ENCODE measurements at regions not wholly inside any gene's neighbourhood (a gene's known extent, or its start where the extent isn't known, plus 50 kb on each side); places are given as distances from the start of the nearest gene placed in this dataset.

DNA sequence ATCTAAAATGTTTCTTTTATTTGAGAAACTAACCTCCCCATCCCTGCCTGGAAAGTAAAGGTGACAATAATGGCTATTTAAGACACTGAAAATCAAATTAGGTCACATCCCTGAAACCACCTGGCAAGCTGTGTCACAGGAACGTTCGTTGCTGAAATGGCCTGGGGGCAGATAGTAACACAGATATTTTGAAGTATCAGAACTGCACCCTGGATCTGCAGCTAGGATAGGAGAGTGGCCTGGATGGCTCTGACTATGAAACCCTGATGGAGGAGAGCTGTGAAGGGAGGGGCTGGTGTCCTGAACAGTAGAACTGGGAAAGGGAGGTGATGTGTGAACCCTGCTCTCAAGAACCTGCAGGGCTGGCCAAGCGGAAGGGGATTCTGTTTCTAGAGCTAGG is 648.3 kb upstream of the CFAP20DC start:
- no peak for DNase-seq
- H3K36me3 ChIP-seq (ENCODE audit: control insufficient read depth in 3 of 3, insufficient read depth in 2 of 3, low read depth in 1 of 3, low read length in 3 of 3), result no peaks in the 10 kb centered on the region
- WGBS, 3 donors, result 77 to 83% (median 80%) methylated on average over 3 of the region's 3 CpGs
- peaks cover 0 to 5% of the 10 kb centered on the region in 2 donors for H3K9me3 ChIP-seq (ENCODE audit: control insufficient read depth in 2 of 2, insufficient read depth in 1 of 2, low read depth in 1 of 2, low read length in 1 of 2)
- no peak overlapping the region for H3K4me3 ChIP-seq (ENCODE audit: low read depth in 1 of 3, low read length in 3 of 3)
- no peaks in the 10 kb centered on the region for H3K4me1 ChIP-seq (ENCODE audit: control insufficient read depth in 3 of 3, insufficient read depth in 2 of 3, low read depth in 1 of 3, low read length in 2 of 3)
- H3K27me3 ChIP-seq (ENCODE audit: control insufficient read depth in 3 of 3, insufficient read depth in 3 of 3, low read length in 3 of 3), result no peaks in the 10 kb centered on the region
- no peak for FAIRE-seq
- no peak overlapping the region for H3K27ac ChIP-seq (ENCODE audit: low read depth in 1 of 3, low read length in 2 of 3)

DNA sequence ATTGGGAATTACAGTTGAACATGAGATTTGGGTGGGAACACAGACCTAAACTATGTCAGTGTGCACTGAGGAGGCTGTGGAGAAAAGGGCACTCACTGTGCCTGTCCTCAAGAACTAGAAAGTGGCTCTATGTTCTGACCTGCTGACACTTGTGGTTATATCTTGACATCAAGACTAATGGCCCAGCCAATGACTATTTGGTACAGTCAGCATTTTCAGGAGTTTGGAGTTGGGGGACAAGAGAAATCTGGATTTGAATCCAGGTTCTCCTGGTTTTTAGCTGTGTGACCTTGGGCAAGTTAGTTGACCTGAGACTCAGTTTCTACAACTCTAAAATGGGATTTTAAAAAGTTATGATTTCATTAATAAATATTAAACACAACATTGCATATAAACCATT is 647.0 kb upstream of the CFAP20DC start:
- H3K27me3 ChIP-seq (ENCODE audit: control insufficient read depth in 3 of 3, insufficient read depth in 3 of 3, low read length in 3 of 3), result no peaks in the 10 kb centered on the region
- no peaks in the 10 kb centered on the region for H3K36me3 ChIP-seq (ENCODE audit: control insufficient read depth in 3 of 3, insufficient read depth in 2 of 3, low read depth in 1 of 3, low read length in 3 of 3)
- DNase-seq (no peak), FAIRE-seq (no peak)
- peaks cover 0 to 5% of the 10 kb centered on the region in 2 donors for H3K9me3 ChIP-seq (ENCODE audit: control insufficient read depth in 2 of 2, insufficient read depth in 1 of 2, low read depth in 1 of 2, low read length in 1 of 2)
- no peak overlapping the region for H3K27ac ChIP-seq (ENCODE audit: low read depth in 1 of 3, low read length in 2 of 3)
- no peaks in the 10 kb centered on the region for H3K4me1 ChIP-seq (ENCODE audit: control insufficient read depth in 3 of 3, insufficient read depth in 2 of 3, low read depth in 1 of 3, low read length in 2 of 3)
- H3K4me3 ChIP-seq (ENCODE audit: low read depth in 1 of 3, low read length in 3 of 3), result no peak overlapping the region

DNA sequence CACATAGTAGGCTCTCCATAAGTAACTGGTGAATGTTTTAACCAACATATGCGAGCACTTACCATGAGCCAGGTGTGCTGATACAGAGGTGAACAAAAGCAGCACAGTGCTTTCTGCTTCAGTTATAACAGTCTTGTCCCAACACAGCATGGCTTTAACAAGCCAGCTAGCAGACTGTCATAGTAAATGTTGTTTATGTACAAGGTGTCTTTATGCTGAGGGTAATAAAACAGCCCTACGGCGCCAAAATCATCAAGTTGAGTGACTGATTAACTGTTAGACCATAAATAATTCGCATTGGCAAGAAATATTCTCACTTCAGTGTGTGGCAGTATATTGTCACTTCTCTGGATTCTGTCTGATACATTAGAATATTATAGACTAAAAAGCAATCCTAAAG is 646.0 kb upstream of the CFAP20DC start:
- no peaks in the 10 kb centered on the region for H3K4me1 ChIP-seq (ENCODE audit: control insufficient read depth in 3 of 3, insufficient read depth in 2 of 3, low read depth in 1 of 3, low read length in 2 of 3)
- H3K27me3 ChIP-seq (ENCODE audit: control insufficient read depth in 3 of 3, insufficient read depth in 3 of 3, low read length in 3 of 3), result no peaks in the 10 kb centered on the region
- H3K27ac ChIP-seq (ENCODE audit: low read depth in 1 of 3, low read length in 2 of 3), result no peak overlapping the region
- no peak overlapping the region for H3K4me3 ChIP-seq (ENCODE audit: low read depth in 1 of 3, low read length in 3 of 3)
- FAIRE-seq (no peak), DNase-seq (peak; percentile 6 to 17)
- peaks cover 0 to 5% of the 10 kb centered on the region in 2 donors for H3K9me3 ChIP-seq (ENCODE audit: control insufficient read depth in 2 of 2, insufficient read depth in 1 of 2, low read depth in 1 of 2, low read length in 1 of 2)
- 17 to 66% (median 27%) methylated on average over 4 of the region's 4 CpGs for WGBS, 3 donors
- H3K36me3 ChIP-seq (ENCODE audit: control insufficient read depth in 3 of 3, insufficient read depth in 2 of 3, low read depth in 1 of 3, low read length in 3 of 3), result no peaks in the 10 kb centered on the region

DNA sequence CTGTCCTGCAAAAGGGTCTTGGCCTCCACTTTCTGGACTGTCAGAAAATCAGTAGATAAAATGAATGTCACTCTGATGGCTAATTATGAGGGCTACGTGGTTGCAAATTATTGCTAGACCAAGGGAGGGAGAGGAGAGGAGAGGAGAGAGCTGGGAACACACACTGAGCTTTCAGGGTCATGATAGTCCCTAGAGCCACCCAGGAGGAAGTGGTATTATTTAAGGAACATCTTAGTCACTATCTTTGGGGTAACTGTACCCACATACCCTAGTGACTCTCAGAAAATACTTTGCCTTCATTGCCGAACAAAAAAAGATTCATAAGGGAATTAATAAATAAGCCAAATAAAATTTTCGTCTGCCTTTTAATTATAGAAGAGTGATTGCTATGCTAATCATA is 642.3 kb upstream of the CFAP20DC start:
- WGBS, 3 donors, result 48 to 56% (median 50%) methylated on average over 3 of the region's 3 CpGs
- Histone ChIP-seq H3K27ac (ENCODE audit: low read depth in 1 of 3, low read length in 2 of 3) (no peak overlapping the region), H3K27me3 (ENCODE audit: control insufficient read depth in 3 of 3, insufficient read depth in 3 of 3, low read length in 3 of 3) (no peaks in the 10 kb centered on the region), H3K9me3 (ENCODE audit: control insufficient read depth in 2 of 2, insufficient read depth in 1 of 2, low read depth in 1 of 2, low read length in 1 of 2) (peaks cover 0 to 5% of the 10 kb centered on the region in 2 donors), H3K4me1 (ENCODE audit: control insufficient read depth in 3 of 3, insufficient read depth in 2 of 3, low read depth in 1 of 3, low read length in 2 of 3) (no peaks in the 10 kb centered on the region), H3K36me3 (ENCODE audit: control insufficient read depth in 3 of 3, insufficient read depth in 2 of 3, low read depth in 1 of 3, low read length in 3 of 3) (no peaks in the 10 kb centered on the region), H3K4me3 (ENCODE audit: low read depth in 1 of 3, low read length in 3 of 3) (no peak overlapping the region)
- no peak for DNase-seq
- no peak for FAIRE-seq

DNA sequence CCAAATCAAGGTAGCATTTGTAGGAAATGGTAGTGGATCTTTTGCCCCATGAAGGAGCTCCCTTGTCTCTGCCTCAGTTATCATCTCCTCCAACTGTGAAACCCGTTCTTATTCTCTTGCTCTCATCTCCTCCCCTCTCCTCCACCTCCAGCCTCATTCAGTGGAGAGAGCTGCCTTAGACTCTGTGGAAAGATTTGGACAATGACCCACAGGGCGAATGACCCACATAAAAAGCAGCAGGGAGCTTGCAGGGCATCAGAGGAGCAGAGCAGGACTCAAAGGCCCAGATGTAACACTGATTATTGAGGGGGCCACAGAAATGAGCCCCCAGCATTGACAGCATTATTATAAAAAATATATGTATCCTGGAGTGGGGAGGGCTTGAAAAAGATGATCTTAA is 641.1 kb upstream of the CFAP20DC start:
- no peaks in the 10 kb centered on the region for H3K36me3 ChIP-seq (ENCODE audit: control insufficient read depth in 3 of 3, insufficient read depth in 2 of 3, low read depth in 1 of 3, low read length in 3 of 3)
- no peaks in the 10 kb centered on the region for H3K4me1 ChIP-seq (ENCODE audit: control insufficient read depth in 3 of 3, insufficient read depth in 2 of 3, low read depth in 1 of 3, low read length in 2 of 3)
- no peak for FAIRE-seq
- DNase-seq, result no peak
- no peaks in the 10 kb centered on the region for H3K27me3 ChIP-seq (ENCODE audit: control insufficient read depth in 3 of 3, insufficient read depth in 3 of 3, low read length in 3 of 3)
- WGBS, 3 donors, result 73 to 81% (median 78%) methylated on average over 2 of the region's 2 CpGs
- H3K9me3 ChIP-seq (ENCODE audit: control insufficient read depth in 2 of 2, insufficient read depth in 1 of 2, low read depth in 1 of 2, low read length in 1 of 2), result no peaks in the 10 kb centered on the region
- H3K27ac ChIP-seq (ENCODE audit: low read depth in 1 of 3, low read length in 2 of 3), result no peak overlapping the region
- no peak overlapping the region for H3K4me3 ChIP-seq (ENCODE audit: low read depth in 1 of 3, low read length in 3 of 3)

DNA sequence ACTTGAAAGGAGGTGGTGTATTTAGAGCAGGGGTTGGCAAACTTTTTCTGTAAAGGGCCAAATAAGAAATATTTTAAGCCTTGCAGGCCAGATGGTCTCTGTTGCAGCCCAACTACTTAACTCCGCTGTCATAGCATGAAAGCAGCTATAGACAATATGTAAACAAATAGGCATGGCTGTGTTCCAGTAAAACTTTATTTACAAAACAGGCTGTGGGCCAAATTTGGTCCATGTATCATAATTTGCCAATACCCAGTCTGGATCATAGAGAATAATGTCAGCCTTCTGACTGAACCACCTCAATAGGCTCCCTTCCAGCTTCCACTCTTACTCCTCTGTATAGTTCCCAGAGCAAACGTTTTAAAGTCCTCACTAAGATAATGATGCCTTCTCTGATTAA is 638.8 kb upstream of the CFAP20DC start:
- H3K36me3 ChIP-seq (ENCODE audit: control insufficient read depth in 3 of 3, insufficient read depth in 2 of 3, low read depth in 1 of 3, low read length in 3 of 3), result no peaks in the 10 kb centered on the region
- no peak overlapping the region for H3K27ac ChIP-seq (ENCODE audit: low read depth in 1 of 3, low read length in 2 of 3)
- H3K27me3 ChIP-seq (ENCODE audit: control insufficient read depth in 3 of 3, insufficient read depth in 3 of 3, low read length in 3 of 3), result no peaks in the 10 kb centered on the region
- H3K4me1 ChIP-seq (ENCODE audit: control insufficient read depth in 3 of 3, insufficient read depth in 2 of 3, low read depth in 1 of 3, low read length in 2 of 3), result no peaks in the 10 kb centered on the region
- H3K9me3 ChIP-seq (ENCODE audit: control insufficient read depth in 2 of 2, insufficient read depth in 1 of 2, low read depth in 1 of 2, low read length in 1 of 2), result no peaks in the 10 kb centered on the region
- H3K4me3 ChIP-seq (ENCODE audit: low read depth in 1 of 3, low read length in 3 of 3), result no peak overlapping the region
- DNase-seq, result no peak
- no peak for FAIRE-seq
- WGBS, 3 donors, result 48 to 54% (median 48%) methylated on average over 2 of the region's 2 CpGs

DNA sequence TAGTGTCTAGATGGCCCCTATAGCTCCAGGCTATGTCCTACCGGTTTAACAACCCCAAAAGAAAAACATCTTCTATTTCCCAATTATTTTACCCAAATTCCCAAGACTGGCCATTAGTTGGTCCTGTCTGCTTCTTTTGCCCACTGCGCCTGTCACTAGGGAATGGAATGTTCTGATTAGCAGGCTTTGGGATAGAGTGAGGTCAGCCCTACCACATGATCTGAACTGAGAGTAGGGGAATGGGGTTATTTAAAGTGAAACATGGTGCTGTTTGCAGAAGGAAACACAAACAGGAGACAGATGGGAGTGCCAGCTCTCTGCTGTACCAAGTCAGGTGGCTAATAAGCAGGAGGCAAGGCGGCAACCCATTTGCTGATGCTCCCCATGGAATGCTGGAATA is 635.6 kb upstream of the CFAP20DC start:
- no peaks in the 10 kb centered on the region for H3K36me3 ChIP-seq (ENCODE audit: control insufficient read depth in 3 of 3, insufficient read depth in 2 of 3, low read depth in 1 of 3, low read length in 3 of 3)
- FAIRE-seq (no peak), DNase-seq (no peak)
- no peak overlapping the region for H3K4me3 ChIP-seq (ENCODE audit: low read depth in 1 of 3, low read length in 3 of 3)
- no peaks in the 10 kb centered on the region for H3K9me3 ChIP-seq (ENCODE audit: control insufficient read depth in 2 of 2, insufficient read depth in 1 of 2, low read depth in 1 of 2, low read length in 1 of 2)
- H3K4me1 ChIP-seq (ENCODE audit: control insufficient read depth in 3 of 3, insufficient read depth in 2 of 3, low read depth in 1 of 3, low read length in 2 of 3), result no peaks in the 10 kb centered on the region
- no peaks in the 10 kb centered on the region for H3K27me3 ChIP-seq (ENCODE audit: control insufficient read depth in 3 of 3, insufficient read depth in 3 of 3, low read length in 3 of 3)
- H3K27ac ChIP-seq (ENCODE audit: low read depth in 1 of 3, low read length in 2 of 3), result no peak overlapping the region
- WGBS, 3 donors, result 87 to 90% (median 88%) methylated on average over 3 of the region's 3 CpGs

DNA sequence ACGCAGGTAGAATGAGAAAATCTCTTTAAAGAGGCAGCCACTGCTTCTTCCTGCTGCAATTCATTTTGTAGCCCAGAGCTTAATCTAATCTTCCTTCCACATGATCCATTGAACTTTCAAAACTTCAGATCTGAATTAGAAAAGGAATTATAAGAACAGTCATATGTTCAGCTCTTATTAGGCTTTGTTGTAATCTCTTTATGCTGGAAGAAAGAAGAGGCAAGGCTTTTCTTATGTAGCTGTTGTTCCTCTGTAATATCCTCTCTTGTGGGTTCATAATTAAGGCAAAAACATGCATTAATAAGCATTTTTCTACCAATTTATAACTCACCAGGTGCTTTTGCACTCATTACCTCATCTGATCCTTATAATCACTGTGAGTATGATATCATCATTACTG is 634.9 kb upstream of the CFAP20DC start:
- Histone ChIP-seq H3K9me3 (ENCODE audit: control insufficient read depth in 2 of 2, insufficient read depth in 1 of 2, low read depth in 1 of 2, low read length in 1 of 2) (no peaks in the 10 kb centered on the region), H3K4me1 (ENCODE audit: control insufficient read depth in 3 of 3, insufficient read depth in 2 of 3, low read depth in 1 of 3, low read length in 2 of 3) (no peaks in the 10 kb centered on the region), H3K36me3 (ENCODE audit: control insufficient read depth in 3 of 3, insufficient read depth in 2 of 3, low read depth in 1 of 3, low read length in 3 of 3) (no peaks in the 10 kb centered on the region), H3K4me3 (ENCODE audit: low read depth in 1 of 3, low read length in 3 of 3) (no peak overlapping the region), H3K27ac (ENCODE audit: low read depth in 1 of 3, low read length in 2 of 3) (no peak overlapping the region), H3K27me3 (ENCODE audit: control insufficient read depth in 3 of 3, insufficient read depth in 3 of 3, low read length in 3 of 3) (no peaks in the 10 kb centered on the region)
- DNase-seq (no peak), FAIRE-seq (no peak)
- 74 to 78% (median 76%) methylated on average over 1 of the region's 1 CpG for WGBS, 3 donors

DNA sequence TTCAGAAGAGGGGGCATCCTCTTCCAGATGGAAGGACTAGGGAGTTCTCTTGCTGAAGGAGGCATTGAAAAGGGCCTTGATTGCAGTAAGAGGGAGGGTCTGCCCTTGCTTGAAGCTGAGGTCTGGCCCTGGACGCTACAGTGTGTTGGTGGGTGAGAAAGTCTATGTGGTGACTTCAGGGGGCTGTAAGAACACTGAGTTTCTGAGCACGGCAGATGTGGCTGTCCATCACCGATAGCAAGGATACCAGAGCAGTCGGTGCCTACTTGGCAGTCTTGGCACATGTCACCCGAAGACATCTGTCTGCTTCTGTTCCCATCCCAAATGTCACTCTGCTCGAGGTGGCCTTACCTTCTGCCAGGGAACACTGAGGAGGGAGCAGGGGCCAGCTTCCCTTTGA is 631.1 kb upstream of the CFAP20DC start:
- H3K27me3 ChIP-seq (ENCODE audit: control insufficient read depth in 3 of 3, insufficient read depth in 3 of 3, low read length in 3 of 3), result peaks cover 0 to 4% (median 0%) of the 10 kb centered on the region in 3 donors
- 88 to 94% (median 89%) methylated on average over 6 of the region's 6 CpGs for WGBS, 3 donors
- DNase-seq (no peak), FAIRE-seq (no peak)
- H3K36me3 ChIP-seq (ENCODE audit: control insufficient read depth in 3 of 3, insufficient read depth in 2 of 3, low read depth in 1 of 3, low read length in 3 of 3), result no peaks in the 10 kb centered on the region
- no peak overlapping the region for H3K27ac ChIP-seq (ENCODE audit: low read depth in 1 of 3, low read length in 2 of 3)
- no peaks in the 10 kb centered on the region for H3K4me1 ChIP-seq (ENCODE audit: control insufficient read depth in 3 of 3, insufficient read depth in 2 of 3, low read depth in 1 of 3, low read length in 2 of 3)
- no peaks in the 10 kb centered on the region for H3K9me3 ChIP-seq (ENCODE audit: control insufficient read depth in 2 of 2, insufficient read depth in 1 of 2, low read depth in 1 of 2, low read length in 1 of 2)
- no peak overlapping the region for H3K4me3 ChIP-seq (ENCODE audit: low read depth in 1 of 3, low read length in 3 of 3)

Data from small intestine (tissue), 7 donors.